H9 (cell line): ENCODE measurements at regions not wholly inside any gene's neighbourhood (a gene's known extent, or its start where the extent isn't known, plus 50 kb on each side); places are given as distances from the start of the nearest gene placed in this dataset.

Experiments
- DNase-seq: peaks from one replicate; pipeline ENCODE4 v3.0.0-alpha.2; 2017
- H2AFZ ChIP-seq: one replicate; pipeline ENCODE4 v1.6.1; 2013; ENCODE audit warnings: mild to moderate bottlenecking, low read length, control low read depth, moderate library complexity
- H2AK5ac ChIP-seq: 2 replicates; pipeline ENCODE4 v1.6.1; 2013; ENCODE audit warnings: low read length, control low read depth, mixed read lengths; ENCODE audit not compliant: insufficient read length
- H2BK120ac ChIP-seq: one replicate; pipeline ENCODE4 v1.6.1; 2013; ENCODE audit warnings: low read depth, mild to moderate bottlenecking, low read length, control low read depth, inconsistent platforms; ENCODE audit not compliant: poor library complexity, severe bottlenecking
- H2BK12ac ChIP-seq: 2 replicates; pipeline ENCODE4 v1.6.1; 2013; ENCODE audit warnings: low read length, control low read depth, mixed read lengths, low read depth; ENCODE audit not compliant: insufficient read length
- H2BK15ac ChIP-seq: 2 replicates; pipeline ENCODE4 v1.6.1; 2013; ENCODE audit warnings: low read depth, low read length, control low read depth
- H2BK20ac ChIP-seq: one replicate; pipeline ENCODE4 v1.6.1; 2013; ENCODE audit warnings: low read depth, mild to moderate bottlenecking, low read length, control low read depth, inconsistent platforms; ENCODE audit not compliant: poor library complexity, severe bottlenecking
- H2BK5ac ChIP-seq: 2 replicates; pipeline ENCODE4 v1.6.1; 2013; ENCODE audit warnings: low read length, control low read depth, mixed read lengths; ENCODE audit not compliant: insufficient read length
- H3K14ac ChIP-seq: 2 replicates; pipeline ENCODE4 v1.6.1; 2013; ENCODE audit warnings: low read length, control low read depth; ENCODE audit not compliant: insufficient read depth
- H3K18ac ChIP-seq: 2 replicates; pipeline ENCODE4 v1.6.1; 2013; ENCODE audit warnings: low read depth, mild to moderate bottlenecking, mixed read lengths, low read length, control low read depth; ENCODE audit not compliant: insufficient read length
- H3K23ac ChIP-seq: 2 replicates; pipeline ENCODE4 v1.6.1; 2013; ENCODE audit warnings: low read length, control low read depth, mixed read lengths, low read depth; ENCODE audit not compliant: insufficient read length
- H3K23me2 ChIP-seq: 2 replicates; pipeline ENCODE4 v1.6.1; 2013; ENCODE audit warnings: low read depth, mild to moderate bottlenecking, mixed read lengths, low read length, control low read depth; ENCODE audit not compliant: insufficient read length, poor library complexity, severe bottlenecking
- H3K27ac ChIP-seq: 2 replicates; pipeline ENCODE4 v1.5.1; 2013; ENCODE audit warnings: low read length, control low read depth, mixed read lengths, low read depth; ENCODE audit not compliant: insufficient read length
- H3K27me3 ChIP-seq: 2 replicates; pipeline ENCODE4 v1.6.1; 2013; ENCODE audit warnings: low read length, control low read depth, inconsistent platforms; ENCODE audit not compliant: insufficient read depth
- H3K4ac ChIP-seq: 2 replicates; pipeline ENCODE4 v1.6.1; 2013; ENCODE audit warnings: low read depth, mild to moderate bottlenecking, control low read depth, inconsistent platforms, low read length, moderate library complexity
- H3K4me1 ChIP-seq: 2 replicates; pipeline ENCODE4 v1.6.1; 2013; ENCODE audit warnings: low read length, control low read depth, inconsistent platforms; ENCODE audit not compliant: insufficient read depth
- H3K4me2 ChIP-seq: 2 replicates; pipeline ENCODE4 v1.6.1; 2013; ENCODE audit warnings: low read length, control low read depth, mixed read lengths; ENCODE audit not compliant: insufficient read length, insufficient read depth
- H3K56ac ChIP-seq: 2 replicates; pipeline ENCODE4 v1.6.1; 2013; ENCODE audit warnings: low read depth, mild to moderate bottlenecking, mixed read lengths, low read length, control low read depth; ENCODE audit not compliant: insufficient read length
- H3K79me1 ChIP-seq: 2 replicates; pipeline ENCODE4 v1.6.1; 2013; ENCODE audit warnings: low read depth, mild to moderate bottlenecking, moderate library complexity, low read length, control low read depth, inconsistent platforms; ENCODE audit not compliant: insufficient read depth, poor library complexity, severe bottlenecking
- H3K79me2 ChIP-seq: 2 replicates; pipeline ENCODE4 v1.6.1; 2013; ENCODE audit warnings: low read length, control low read depth, inconsistent platforms; ENCODE audit not compliant: insufficient read depth
- H3K9ac ChIP-seq: 2 replicates; pipeline ENCODE4 v1.6.1; 2013; ENCODE audit warnings: low read length, control low read depth, mixed read lengths; ENCODE audit not compliant: insufficient read length; ENCODE audit errors: extremely low read depth
- H3K9me3 ChIP-seq: one replicate; pipeline ENCODE4 v1.6.1; 2013; ENCODE audit warnings: low read depth, low read length, inconsistent platforms; ENCODE audit not compliant: control insufficient read depth
- H3T11ph ChIP-seq: one replicate; pipeline ENCODE4 v1.6.1; 2013; ENCODE audit warnings: mild to moderate bottlenecking, low read length, control low read depth, inconsistent platforms
- H4K20me1 ChIP-seq: one replicate; pipeline ENCODE4 v1.6.1; 2013; ENCODE audit not compliant: control insufficient read depth, insufficient read length, insufficient read depth
- H4K5ac ChIP-seq: 2 replicates; pipeline ENCODE4 v1.6.1; 2013; ENCODE audit warnings: low read depth, mild to moderate bottlenecking, mixed read lengths, low read length, control low read depth; ENCODE audit not compliant: insufficient read length
- H4K8ac ChIP-seq: replicated peaks from 2 replicates; pipeline ENCODE4 v1.6.1; 2013; ENCODE audit warnings: low read length, control low read depth, mixed read lengths, low read depth; ENCODE audit not compliant: insufficient read length
- H4K91ac ChIP-seq: 2 replicates; pipeline ENCODE4 v1.6.1; 2013; ENCODE audit warnings: low read depth, mild to moderate bottlenecking, moderate library complexity, mixed read lengths, low read length, control low read depth; ENCODE audit not compliant: insufficient read length
- H3K27ac Mint-ChIP-seq, 3 experiments: 2 replicates in 2 of 3; 3 replicates in 1 of 3; pipeline ENCODE4 v1.8.0; 2020 to 2021; ENCODE audit warnings: mixed read lengths in 3 of 3, mild to moderate bottlenecking in 1 of 3, moderate library complexity in 1 of 3
- H3K27me3 Mint-ChIP-seq: 2 replicates; pipeline ENCODE4 v1.8.0; 2021; ENCODE audit warnings: low read depth, mild to moderate bottlenecking, moderate library complexity, mixed read lengths
- H3K36me3 Mint-ChIP-seq, 3 experiments: 2 replicates in 2 of 3; 3 replicates in 1 of 3; pipeline ENCODE4 v1.8.0; 2020 to 2021; ENCODE audit warnings: low read depth in 3 of 3, mixed read lengths in 3 of 3; ENCODE audit not compliant: insufficient read depth in 1 of 3
- H3K4me1 Mint-ChIP-seq, 2 experiments: 2 replicates each; pipeline ENCODE4 v1.8.0; 2020; ENCODE audit warnings: mixed read lengths in 2 of 2
- H3K4me3 Mint-ChIP-seq, 2 experiments: 2 replicates in 1 of 2; 3 replicates in 1 of 2; pipeline ENCODE4 v1.8.0; 2020 to 2021; ENCODE audit warnings: mild to moderate bottlenecking in 2 of 2, mixed read lengths in 2 of 2, moderate library complexity in 1 of 2
- H3K9me3 Mint-ChIP-seq, 2 experiments: 2 replicates in 1 of 2; 3 replicates in 1 of 2; pipeline ENCODE4 v1.8.0; 2020; ENCODE audit warnings: mild to moderate bottlenecking in 2 of 2, mixed read lengths in 2 of 2, moderate library complexity in 1 of 2
- WGBS: extraction: QIAGEN DNeasy Blood & Tissue Kit; methylation state at CpG from one replicate; pipeline ENCODE4 v1.1.7; 2013; ENCODE audit warnings: missing lambda C conversion rate, low lambda C conversion rate, mixed read lengths; ENCODE audit not compliant: insufficient read length; ENCODE audit errors: extremely low coverage; 5-methylcytosine and 5-hydroxymethylcytosine counted together
- TF ChIP-seq, protein P1 (sequence below): fragments of 200-600 bp; sonication (generic); conservative IDR thresholded peaks from 3 replicates; pipeline ENCODE4 v1.8.0; 2021; ENCODE audit warnings: antibody characterized with exemption, mild to moderate bottlenecking

DNA sequence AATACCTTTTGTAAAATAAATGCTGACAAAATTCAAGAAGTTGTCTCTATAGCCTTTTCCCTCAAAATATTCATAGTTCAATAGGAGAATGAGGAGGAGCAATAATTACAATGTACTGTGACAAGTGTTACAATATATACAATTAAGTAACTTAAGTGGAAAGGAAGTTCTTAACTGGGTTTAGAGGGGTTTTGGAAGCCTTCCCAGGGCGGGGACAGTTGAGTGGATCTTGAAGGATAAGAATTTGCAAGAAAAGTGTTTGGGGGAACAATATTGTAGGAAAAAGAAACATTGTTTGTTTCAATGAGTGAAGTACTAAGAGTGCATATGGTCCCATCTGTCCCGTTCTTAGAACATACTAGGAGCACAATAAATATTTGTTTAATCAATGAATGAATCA lies 165.2 kb upstream of the PLSCR5 start:
- no peak overlapping the region for H2BK15ac ChIP-seq
- no peak overlapping the region for H3K4ac ChIP-seq
- H3K4me2 ChIP-seq, result no peak overlapping the region
- Mint-ChIP-seq H3K27ac (no peak overlapping the region), H3K4me1 (no peaks in the 10 kb centered on the region), H3K9me3 (peaks cover 16 to 19% of the 10 kb centered on the region in 2 experiments), H3K4me3 (no peak overlapping the region), H3K27me3 (no peaks in the 10 kb centered on the region), H3K36me3 (peaks cover 6 to 21% (median 16%) of the 10 kb centered on the region in 3 experiments; a peak in 6 of 7 replicates)
- no peak overlapping the region for H3K56ac ChIP-seq
- no peak overlapping the region for H3K14ac ChIP-seq
- H4K20me1 ChIP-seq, result no peaks in the 10 kb centered on the region
- no peak overlapping the region for H2AFZ ChIP-seq
- H2BK120ac ChIP-seq, result no peak overlapping the region
- DNase-seq, result no peak
- H3K27me3 ChIP-seq, result no peaks in the 10 kb centered on the region
- H3K9ac ChIP-seq, result no peak overlapping the region
- TF ChIP-seq, protein P1, sequence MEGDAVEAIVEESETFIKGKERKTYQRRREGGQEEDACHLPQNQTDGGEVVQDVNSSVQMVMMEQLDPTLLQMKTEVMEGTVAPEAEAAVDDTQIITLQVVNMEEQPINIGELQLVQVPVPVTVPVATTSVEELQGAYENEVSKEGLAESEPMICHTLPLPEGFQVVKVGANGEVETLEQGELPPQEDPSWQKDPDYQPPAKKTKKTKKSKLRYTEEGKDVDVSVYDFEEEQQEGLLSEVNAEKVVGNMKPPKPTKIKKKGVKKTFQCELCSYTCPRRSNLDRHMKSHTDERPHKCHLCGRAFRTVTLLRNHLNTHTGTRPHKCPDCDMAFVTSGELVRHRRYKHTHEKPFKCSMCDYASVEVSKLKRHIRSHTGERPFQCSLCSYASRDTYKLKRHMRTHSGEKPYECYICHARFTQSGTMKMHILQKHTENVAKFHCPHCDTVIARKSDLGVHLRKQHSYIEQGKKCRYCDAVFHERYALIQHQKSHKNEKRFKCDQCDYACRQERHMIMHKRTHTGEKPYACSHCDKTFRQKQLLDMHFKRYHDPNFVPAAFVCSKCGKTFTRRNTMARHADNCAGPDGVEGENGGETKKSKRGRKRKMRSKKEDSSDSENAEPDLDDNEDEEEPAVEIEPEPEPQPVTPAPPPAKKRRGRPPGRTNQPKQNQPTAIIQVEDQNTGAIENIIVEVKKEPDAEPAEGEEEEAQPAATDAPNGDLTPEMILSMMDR, result no peak
- no peak overlapping the region for H2AK5ac ChIP-seq
- no peak overlapping the region for H3T11ph ChIP-seq
- H3K23me2 ChIP-seq, result no peaks in the 10 kb centered on the region
- H2BK20ac ChIP-seq, result no peak overlapping the region
- H2BK12ac ChIP-seq, result no peak overlapping the region
- H4K91ac ChIP-seq, result no peak overlapping the region
- no peak overlapping the region for H2BK5ac ChIP-seq
- H3K79me1 ChIP-seq, result no peaks in the 10 kb centered on the region
- H3K18ac ChIP-seq, result no peak overlapping the region
- no peak overlapping the region for H4K8ac ChIP-seq
- no peak overlapping the region for H4K5ac ChIP-seq
- no peaks in the 10 kb centered on the region for H3K79me2 ChIP-seq
- no peak overlapping the region for H3K23ac ChIP-seq
- H3K9me3 ChIP-seq, result no peaks in the 10 kb centered on the region
- no peaks in the 10 kb centered on the region for H3K4me1 ChIP-seq
- no peak overlapping the region for H3K27ac ChIP-seq
- WGBS, result no CpG with 5 or more reads among the region's 2 CpGs
